Ecto neural progenitor cell (in vitro differentiated cells): ENCODE measurements at regions not wholly inside any gene's neighbourhood (a gene's known extent, or its start where the extent isn't known, plus 50 kb on each side); places are given as distances from the start of the nearest gene placed in this dataset.

Source experiments
- DNase-seq: peaks from one replicate; pipeline ENCODE4 v3.0.0-alpha.2; 2018; ENCODE audit warnings: low spot score

DNA sequence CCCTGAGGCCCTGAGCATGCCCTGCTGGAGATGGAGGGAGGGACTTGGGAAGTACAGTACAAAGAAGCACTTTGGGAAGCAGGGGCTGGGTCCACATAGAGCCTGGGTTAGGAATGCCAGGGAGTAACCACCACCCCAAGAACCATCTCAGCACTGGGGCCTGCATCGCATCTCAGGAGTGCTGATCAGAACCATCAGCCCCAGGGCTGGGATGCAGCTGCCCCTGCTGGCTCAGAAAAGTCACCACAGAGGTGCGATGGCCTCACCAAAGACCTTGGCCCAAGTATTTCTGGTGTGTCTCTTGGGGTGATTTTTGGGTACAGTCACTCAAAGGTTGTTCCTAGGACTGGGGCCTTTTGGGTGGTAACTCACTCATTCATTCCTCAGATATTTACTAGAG, 236.8 kb upstream of the MVB12B start:
- no peak for DNase-seq

DNA sequence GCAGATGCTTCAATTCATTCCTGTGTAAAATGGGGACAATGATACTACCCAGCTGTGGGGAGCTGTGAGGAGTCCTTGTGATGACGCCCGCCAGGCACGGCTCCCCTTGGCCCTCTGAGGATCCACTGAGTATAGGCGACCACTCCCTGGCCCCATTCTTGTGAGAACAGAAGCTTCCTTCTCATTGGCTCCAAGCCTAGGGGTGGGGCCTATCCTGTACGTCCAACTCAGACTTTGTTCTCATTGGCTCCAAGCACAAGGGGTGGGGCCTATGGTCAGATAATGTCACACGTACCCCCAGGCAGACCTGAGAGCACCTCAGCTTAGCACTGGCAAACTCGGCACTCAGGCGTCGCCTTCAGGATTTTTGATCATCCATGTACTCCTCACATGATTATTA, 232.9 kb upstream of the MVB12B start:
- DNase-seq = no peak

DNA sequence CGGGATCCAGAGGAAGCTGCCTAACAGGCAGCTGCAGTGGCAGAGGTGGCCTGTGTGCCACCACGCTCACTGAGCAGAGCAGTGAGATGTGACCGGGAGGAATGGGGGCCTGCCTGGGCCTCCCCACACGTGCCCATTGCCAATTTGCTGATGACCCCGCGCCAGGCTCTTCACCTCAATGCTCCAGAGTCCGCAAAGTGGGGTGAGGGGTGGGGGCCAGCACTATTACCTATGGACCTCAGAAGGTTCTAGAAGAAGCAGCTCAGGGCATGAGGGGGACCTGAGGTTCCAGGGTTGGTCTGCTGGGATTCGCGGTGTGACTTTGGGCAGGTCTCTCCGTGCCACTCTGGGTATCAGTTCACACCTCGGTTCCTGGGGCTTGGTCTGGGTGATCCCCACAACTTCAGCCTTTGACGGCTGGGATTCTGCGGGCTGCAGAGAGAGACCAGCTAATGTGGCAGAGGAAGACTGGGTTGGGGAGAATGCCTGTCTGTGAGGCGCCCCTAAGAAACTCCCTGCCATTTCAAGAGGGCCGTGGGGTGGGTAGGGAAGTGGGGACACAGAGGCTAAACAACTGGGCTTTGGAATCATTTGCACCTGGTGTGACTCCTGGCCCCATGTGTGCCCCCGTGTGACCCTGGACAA, 231.0 kb upstream of the MVB12B start:
- DNase-seq = no peak

DNA sequence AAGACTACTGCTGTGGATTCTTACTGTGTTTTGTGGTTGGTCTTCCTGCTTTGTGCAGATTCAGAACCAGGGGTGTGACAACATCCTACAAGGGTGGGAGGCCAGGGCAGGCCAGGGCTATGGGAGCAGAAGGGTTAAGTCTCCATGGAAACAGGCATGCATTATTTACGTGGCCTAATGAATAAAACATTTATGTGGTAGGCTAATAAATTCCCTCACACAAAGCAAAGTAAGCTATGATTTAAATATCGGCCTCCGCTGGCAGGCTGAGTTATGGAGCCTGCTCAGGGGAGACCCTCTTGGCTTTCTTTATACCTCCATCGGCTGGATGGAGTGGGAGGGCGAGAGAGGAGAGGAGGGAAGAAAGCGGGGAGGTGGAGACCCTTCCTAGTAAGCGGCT, 230.3 kb upstream of the MVB12B start:
- no peak for DNase-seq

DNA sequence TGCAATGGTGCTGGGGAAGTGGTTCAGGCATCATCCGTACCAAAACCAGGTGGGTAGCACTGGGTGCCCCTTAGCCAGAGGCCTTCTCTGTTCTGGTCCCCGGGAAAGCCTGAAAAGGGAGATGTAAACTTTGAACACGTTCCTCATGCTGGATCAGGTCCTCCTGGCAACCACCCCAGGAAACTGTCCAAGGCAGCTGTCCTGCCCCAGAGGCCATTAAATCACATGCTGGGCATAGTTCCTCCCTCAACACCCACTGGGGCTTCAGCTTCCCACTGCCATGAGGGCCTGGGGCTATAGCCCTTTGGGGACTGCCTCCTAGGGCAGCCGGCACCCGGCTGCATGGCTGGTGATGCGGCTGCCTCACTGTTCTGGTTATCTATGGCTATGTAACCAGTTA, 228.9 kb upstream of the MVB12B start:
- DNase-seq = no peak

DNA sequence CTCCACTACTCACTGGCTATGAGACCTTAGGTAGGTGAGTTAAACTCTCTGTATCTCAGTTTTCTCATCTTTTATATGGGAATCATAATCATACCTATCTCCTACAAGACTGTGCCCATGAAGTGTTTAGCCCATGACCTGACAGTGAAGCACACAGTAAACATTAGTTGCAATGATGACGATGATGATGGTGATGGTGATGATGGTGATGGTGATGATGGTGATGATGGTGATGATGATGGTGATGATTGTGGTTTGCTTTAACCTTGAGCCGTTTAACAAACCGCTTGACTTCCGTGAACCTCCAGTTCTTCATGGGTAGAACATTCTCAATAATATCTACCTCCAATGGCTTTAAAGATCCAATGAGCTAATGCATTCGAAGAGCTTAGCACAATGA, 220.2 kb upstream of the MVB12B start:
- DNase-seq = no peak

DNA sequence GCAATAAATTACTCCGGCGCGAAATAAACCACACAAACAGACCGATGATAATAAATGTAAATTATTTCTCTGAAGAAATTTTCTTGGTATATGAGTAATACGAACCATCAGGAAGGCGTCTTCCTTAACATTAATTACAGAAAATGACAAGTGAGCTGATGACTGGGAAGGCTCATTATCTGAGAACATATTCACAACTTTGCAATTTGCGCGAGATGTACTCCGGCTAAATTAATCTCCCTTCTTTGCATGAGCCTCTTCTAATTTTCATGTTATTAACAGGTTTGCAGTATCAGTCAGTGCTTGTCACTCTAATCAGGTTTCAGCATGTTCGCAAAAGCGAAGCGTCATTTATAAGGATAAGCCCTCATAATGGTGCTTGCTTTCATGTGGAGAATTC, 218.9 kb upstream of the MVB12B start:
- DNase-seq = no peak

DNA sequence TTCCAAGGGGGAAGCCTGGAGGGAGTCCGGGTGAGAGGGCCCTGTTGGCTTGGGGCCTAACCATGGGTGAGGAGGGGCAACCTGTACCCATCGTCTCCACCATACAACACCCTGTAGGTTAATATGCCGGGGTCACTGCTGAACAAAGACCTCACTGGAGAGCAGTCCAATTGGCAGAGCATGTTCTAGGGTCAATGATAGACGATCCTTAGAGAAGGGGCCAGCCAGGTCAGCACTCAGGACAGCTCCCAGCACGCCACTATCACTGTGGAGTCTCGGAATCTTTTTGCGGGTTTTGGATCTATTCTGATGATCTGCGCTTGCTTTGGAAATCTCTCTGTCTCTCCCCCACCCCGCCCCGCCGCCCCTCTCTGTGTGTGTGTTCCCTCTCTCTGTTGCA, 218.4 kb upstream of the MVB12B start:
- peak; percentile 63 for DNase-seq

DNA sequence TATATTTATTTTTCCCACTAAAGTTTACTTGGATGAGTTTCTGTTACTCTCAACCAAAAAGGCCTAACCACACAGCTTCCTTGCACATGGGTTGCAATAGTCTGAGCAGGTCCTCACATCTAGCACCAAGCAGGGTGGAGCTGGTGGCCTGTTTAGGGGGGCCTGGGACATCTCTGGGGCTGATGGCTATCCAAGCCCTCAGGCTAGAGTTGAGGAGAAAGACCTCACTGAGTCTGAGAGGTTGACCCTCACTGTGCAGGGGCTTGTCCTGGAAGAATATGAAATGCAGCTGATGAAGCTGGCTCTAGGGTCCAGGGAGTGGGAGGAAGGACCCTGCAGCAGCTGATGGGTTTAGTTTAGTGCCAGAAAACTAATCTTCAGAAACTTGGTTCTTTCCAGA, 217.1 kb upstream of the MVB12B start:
- no peak for DNase-seq

DNA sequence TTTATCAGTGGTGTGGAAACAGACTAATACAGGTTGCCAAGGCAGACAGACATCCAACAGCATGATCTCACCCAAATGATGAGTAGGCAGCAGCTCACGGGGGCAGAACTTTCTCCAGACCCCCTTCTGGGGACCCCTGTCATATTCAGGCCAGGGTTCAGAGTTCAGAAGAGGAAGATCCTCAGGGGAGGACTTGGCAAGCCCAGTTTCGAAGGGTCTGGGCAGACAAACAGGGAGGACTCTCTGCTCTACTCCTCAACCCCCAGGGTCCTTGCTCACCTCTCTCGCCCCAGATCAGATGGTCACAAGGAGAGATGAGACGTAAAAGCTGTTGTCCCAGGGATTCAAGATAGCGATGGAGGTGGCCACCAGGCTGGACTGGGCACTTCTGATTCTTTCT, 215.1 kb upstream of the MVB12B start:
- DNase-seq = no peak

DNA sequence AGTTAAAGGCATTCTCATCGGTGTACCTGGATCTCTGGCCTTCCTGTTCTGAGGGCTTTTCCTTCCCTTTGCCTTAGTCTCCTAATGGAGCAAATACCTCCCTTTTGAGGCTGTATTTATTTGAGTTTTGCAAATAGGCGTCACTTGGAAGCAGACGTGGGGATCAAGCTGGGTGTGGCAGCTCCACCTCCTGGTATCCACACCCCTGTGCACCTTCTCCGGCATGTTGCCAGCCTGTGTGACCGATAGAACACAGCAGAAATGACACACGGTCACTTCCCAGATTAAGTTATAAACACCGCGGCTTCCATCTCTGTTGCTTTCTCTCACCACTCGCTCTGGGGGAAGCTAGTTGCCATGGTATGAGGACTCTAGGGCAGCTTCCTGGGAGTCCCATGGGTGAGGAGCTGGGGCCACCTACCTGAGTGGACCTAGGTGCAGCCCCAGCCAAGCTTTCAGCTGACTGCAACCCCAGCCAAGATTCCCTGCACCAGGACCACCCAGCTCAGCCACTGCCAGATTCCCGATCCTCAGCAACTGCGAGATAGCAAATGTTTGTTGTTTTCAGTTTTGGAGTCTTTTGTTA, 214.4 kb upstream of the MVB12B start:
- DNase-seq = peak; percentile 23

DNA sequence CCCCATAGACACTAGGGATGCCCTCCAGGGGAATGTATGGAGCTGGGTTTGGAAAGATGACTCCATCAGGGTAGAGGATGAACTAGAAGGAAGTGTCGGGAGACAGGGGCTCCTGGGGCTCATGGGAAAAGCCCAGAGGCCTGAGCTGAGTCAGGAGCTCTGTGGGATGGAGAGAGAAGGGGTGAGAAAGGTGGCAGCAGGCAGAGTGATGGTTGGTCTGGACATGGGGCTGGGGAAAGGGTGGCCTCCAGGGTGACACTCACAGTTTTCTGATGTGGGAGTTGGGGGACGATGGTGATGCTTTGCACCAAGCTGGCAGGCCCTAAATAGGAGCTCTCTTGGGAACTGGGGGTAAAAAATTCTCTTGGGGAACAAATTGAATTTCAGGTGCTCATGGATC, 213.5 kb upstream of the MVB12B start:
- DNase-seq = peak; percentile 21

DNA sequence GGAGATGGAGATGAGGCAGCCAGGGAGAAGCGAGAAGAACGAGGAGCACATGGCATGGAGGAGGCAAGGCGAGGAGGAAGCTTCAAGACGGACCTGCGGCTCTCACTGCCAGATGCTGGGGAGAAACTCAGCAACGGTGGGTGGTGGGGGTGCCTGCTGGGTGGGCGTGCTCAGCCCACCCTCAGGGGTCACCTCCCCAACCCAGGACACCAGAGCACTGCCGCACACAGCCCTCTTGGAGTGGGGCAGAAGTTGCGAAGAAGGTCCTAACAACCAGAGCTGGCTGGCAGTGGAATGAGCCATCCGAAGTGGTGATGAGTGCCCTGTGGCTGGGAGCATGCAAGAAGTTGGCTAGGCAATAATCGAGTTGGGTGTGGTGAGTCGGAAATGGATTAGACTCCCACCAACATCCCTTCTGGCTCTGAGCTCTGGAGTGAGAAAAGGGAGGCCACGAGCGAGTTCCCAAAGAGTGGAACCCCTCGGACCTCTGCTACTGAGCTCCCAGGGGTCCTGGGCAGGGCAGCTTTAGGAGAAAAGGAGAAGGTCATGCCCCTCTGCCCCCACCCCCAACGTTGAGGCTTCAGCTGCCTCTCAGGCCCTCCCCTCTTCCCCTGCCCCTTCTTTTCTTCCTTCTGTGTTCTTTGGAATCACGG, 212.7 kb upstream of the MVB12B start:
- DNase-seq = peak; percentile 31

DNA sequence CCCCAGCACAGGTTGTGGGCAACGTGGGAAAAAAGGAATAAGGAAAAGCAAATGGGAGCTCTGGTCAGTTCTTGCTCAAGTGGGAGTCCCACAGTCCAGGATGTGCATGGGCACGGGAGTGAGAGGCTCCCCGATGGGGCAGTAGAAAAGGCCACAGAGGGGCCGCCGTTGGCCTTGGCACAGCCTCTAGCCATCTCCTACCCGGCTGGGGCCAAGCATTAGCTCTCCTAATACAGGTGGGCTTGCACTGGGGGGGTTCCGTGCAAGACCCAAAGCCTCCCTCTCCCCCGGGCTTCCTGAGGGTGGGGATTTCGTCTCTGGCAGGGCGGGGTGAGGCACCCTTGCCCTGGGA, 212.2 kb upstream of the MVB12B start:
- DNase-seq = peak; percentile 33

DNA sequence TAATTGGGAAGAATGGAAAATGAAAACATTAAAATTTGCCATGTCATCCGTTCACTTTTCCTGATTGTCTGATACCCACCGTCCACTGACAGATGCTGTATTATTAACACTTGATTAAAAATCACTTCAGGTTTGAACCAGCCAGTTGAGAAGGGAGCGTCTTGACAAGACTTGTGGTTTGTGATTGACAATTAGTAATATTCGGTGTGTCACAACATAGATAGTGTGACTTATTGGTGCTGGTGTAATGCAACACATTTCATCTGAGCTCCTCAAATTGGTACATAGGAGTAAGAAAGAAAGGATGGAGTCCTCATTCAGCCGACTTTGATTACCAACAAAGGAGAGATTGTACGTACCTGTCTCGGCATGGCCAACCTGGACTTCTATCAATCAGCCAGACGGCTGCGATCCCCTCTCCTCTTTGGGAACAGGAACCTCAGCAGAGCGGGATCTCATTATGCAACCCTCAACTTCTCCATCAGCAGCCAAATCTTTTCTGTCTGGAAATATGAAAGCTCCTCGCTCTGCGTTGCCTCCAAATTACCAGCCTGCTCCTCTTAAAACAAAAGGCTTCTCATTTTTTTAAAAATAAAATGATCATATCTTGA, 211.7 kb upstream of the MVB12B start:
- DNase-seq = peak; percentile 10

DNA sequence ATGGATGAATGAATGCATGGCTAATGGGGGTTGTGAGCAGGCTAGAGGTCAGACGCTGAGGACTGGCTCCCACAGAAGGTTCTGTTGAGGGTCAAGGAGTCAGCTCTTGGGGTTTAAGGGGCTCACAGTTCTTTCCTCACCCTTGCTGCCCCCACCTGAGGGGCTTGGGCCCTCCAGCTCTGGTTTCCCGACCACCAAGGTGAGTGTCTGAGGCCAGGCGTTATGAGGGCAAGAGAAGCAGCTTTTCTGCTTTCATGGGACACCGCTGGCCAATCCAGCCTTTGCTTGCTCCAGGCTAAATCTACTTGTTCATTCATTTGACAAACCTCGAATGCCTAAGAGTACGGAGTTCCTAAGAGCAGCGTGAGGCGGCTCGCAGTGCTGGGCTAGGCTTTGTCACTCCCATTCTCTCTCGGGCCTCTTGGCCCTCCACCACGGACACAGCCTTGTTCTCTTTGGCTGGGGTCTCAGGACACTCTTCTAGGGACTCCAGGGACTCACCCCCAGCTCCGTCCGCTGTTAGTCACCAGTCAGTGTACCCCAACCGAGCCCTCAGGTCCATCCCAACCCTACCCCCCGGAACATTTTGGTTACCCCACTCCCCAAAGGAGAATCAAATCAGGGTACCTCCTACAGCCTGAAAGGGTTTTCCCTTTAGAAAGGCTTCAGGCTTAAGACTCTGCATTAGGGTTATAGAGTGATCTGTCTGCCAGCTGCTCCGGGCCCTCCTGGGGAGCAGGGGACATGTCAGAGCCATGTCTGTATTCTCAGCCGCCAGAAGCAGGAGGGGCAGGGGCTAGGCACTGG, 210.1 kb upstream of the MVB12B start:
- DNase-seq = peak; percentile 43

DNA sequence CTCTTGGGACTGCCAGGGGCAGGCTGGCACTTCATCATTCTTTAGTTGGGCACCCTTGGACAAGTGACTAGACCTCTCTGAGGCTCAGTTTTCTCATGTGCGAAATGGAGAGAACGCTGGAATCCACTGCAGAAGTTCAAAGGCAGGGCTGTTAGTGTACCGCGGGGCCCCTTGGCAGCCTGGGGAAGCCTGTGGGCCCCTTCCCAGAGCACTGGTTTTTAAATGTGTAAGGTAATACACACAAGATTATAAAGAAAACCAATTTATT, 209.5 kb upstream of the MVB12B start:
- no peak for DNase-seq

DNA sequence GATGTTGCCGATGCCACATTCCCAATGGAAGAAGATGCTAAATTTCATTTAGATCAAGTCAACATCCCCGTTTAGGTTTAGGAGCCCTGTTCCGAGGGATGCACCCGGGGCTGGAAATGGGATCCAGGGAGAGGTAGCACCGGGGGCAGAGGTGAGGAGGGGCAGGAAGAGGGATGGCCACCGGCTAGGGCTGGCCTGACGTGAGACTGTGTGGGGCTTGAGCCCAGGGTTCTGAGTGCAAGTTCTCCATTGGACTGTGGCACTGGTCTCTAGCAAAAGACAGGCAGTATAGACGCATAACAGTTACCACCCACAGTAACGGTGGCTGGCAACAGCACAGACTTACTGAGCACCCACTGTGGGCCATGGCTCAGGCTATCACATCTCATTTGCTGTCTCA, 209.0 kb upstream of the MVB12B start:
- peak; percentile 18 for DNase-seq

DNA sequence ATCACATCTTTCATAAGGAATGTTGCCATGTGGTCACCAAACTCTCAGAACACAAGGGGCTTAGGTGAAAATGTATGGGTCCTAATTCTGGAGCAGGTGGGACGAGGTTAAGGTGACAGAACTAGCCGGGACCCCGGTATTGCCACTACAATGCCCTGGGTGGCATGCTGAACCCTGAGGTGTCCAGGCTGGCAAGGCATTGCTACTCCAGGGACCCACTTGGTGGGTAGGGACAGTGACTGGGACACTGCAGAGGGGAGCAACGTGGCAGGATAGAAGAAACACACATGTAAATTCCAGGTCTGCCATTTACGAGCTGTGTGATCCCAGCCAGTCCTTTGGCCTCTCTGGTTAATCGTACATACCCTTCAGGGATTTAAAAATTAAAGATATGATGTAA, 206.9 kb upstream of the MVB12B start:
- DNase-seq = no peak

DNA sequence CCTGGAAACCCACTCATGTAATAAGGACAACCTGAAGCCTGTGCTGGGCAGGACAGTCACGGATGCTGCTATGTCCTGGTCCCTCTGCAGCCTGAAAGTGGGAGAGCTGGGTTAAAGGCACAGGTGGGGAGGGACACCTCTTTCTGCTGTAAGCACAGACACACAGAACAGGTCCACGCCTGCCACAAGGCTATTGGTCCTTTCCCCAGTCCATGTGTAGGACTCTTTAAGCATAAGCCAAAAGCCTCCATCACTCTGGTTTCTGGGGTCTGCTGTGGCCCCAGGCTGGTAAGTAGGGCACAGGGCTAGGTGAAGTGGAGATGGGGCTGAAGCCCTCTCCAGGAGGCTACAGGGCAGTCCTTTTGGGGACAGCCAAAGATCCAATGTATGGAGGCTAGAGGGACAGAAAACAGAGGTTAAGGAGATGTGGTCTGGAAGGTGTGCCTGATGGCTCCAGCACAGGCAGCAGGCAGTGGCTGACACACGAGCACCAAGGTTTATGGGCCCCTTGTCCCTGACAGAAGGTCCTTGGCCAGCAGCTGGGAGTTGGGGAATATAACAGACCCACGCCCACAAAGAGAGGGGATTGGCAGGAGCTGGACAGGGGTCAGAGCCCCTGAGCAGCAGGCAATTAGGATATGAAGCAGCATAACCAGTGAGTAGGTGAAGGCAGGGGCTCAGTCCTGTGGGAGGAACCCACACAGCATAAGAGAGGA, 203.6 kb upstream of the MVB12B start:
- no peak for DNase-seq

DNA sequence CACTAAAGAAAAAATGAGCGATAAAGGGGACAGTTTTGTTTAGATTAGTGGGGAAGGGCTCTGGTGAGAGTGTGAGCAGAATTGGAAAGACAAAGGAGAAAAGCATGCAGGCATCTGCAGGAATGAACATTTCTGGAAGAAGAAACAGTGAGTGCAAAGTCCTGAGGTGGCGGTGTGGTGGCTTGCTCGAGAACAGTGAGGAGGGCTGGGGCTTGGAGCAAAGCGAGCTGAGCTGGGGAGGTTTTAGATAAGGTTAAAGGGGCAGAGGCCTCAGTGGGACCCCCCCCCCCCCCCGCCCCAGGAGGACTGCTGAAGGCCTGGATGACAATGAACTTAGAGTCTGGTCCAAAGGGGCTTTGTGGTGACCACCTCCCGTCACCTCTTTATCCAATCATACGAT, 202.7 kb upstream of the MVB12B start:
- no peak for DNase-seq

DNA sequence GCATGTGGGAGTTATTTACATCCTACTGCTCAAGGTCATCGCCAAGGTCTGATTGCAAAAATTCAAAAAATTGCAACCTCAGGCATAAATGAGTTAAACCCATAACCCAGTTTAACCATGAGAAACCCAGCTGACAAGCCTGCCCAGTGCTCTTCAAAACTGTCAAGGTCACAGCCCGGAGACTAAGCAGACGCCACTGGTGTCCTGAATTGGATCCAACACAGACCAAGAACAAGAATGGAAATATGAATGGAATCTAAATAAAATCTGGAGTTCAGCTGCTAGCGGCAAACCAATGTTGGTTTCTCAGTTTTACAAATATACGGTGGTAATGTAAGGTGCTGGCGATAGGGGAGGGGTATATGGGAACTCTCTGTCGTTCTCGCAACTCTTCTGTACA, 201.5 kb upstream of the MVB12B start:
- no peak for DNase-seq
